NT2/D1 (cell line): ENCODE measurements at regions not wholly inside any gene's neighbourhood (a gene's known extent, or its start where the extent isn't known, plus 50 kb on each side); places are given as distances from the start of the nearest gene placed in this dataset.

ENCODE experiments used
- SUZ12 ChIP-seq: IDR thresholded peaks from 2 replicates; pipeline ENCODE4 v1.6.1; 2011; ENCODE audit not compliant: insufficient read length, insufficient read depth; ENCODE audit errors: extremely low read depth
- YY1 ChIP-seq: IDR thresholded peaks from 2 replicates; pipeline ENCODE4 v1.6.1; 2011; ENCODE audit not compliant: insufficient read length, insufficient read depth
- ZNF274 ChIP-seq: IDR thresholded peaks from 2 replicates; pipeline ENCODE4 v1.6.1; 2011; ENCODE audit warnings: mild to moderate bottlenecking, low read depth, low read length

- no peak for TF ChIP-seq ZNF274
- no peak for TF ChIP-seq YY1
- TF ChIP-seq SUZ12, result no peak
Measured at GRCh38 chr3:34650131-34650530, 851.7 kb downstream of the PDCD6IP start.
